HG02642 (cell line): ENCODE measurements at regions not wholly inside any gene's neighbourhood (a gene's known extent, or its start where the extent isn't known, plus 50 kb on each side); places are given as distances from the start of the nearest gene placed in this dataset.
"Not testable (repeated sequence)": the region's sequence is repeated elsewhere in the genome, so short reads cannot be mapped to it uniquely, and the experiment has no call there.

ENCODE experiments used
- ATAC-seq: cut with Tn5 transposase; IDR thresholded peaks from one replicate; pipeline ENCODE4 v1.9.1; 2021; ENCODE audit warnings: mild to moderate bottlenecking; ENCODE audit not compliant: unreplicated experiment, poor library complexity

GRCh38 chr9:119701651-119702050 is 332.4 kb upstream of the BRINP1 start:
- ATAC-seq, result no peak

GRCh38 chr9:119698535-119698934 is 329.3 kb upstream of the BRINP1 start:
- ATAC-seq, result no peak

- ATAC-seq, result no peak
These were observed 328.8 kb upstream of the BRINP1 start for GRCh38 chr9:119697996-119698395.

GRCh38 chr9:119689879-119690278 is 320.6 kb upstream of the BRINP1 start:
- ATAC-seq, result no peak

- no peak for ATAC-seq
These were observed 319.3 kb upstream of the BRINP1 start for GRCh38 chr9:119688547-119688946.

GRCh38 chr9:119677811-119678505 is 308.7 kb upstream of the BRINP1 start:
- ATAC-seq, result no peak

GRCh38 chr9:119675951-119676350 is 306.7 kb upstream of the BRINP1 start:
- no peak for ATAC-seq

- not testable (repeated sequence) for ATAC-seq
These were observed 303.5 kb upstream of the BRINP1 start for GRCh38 chr9:119672763-119673162.

GRCh38 chr9:119667916-119668315 is 298.7 kb upstream of the BRINP1 start:
- no peak for ATAC-seq

GRCh38 chr9:119667163-119667562 is 297.9 kb upstream of the BRINP1 start:
- ATAC-seq, result no peak

- no peak for ATAC-seq
These were observed 293.1 kb upstream of the BRINP1 start for GRCh38 chr9:119662329-119662728.

GRCh38 chr9:119652931-119653330 is 283.7 kb upstream of the BRINP1 start:
- no peak for ATAC-seq

- ATAC-seq, result no peak
These were observed 280.0 kb upstream of the BRINP1 start for GRCh38 chr9:119649205-119649604.

GRCh38 chr9:119639287-119639955 is 270.2 kb upstream of the BRINP1 start:
- ATAC-seq, result no peak

- ATAC-seq, result no peak
These were observed 264.8 kb upstream of the BRINP1 start for GRCh38 chr9:119634006-119634405.

- ATAC-seq, result no peak
These were observed 242.3 kb upstream of the BRINP1 start for GRCh38 chr9:119611565-119611964.

- ATAC-seq, result no peak
These were observed 240.2 kb upstream of the BRINP1 start for GRCh38 chr9:119609277-119609971.

GRCh38 chr9:119601632-119602031 is 232.4 kb upstream of the BRINP1 start:
- no peak for ATAC-seq

GRCh38 chr9:119597499-119597898 is 228.3 kb upstream of the BRINP1 start:
- no peak for ATAC-seq

- ATAC-seq, result no peak
These were observed 227.5 kb upstream of the BRINP1 start for GRCh38 chr9:119596703-119597102.
